ENCODE measurements at regions not wholly inside any gene's neighbourhood (a gene's known extent, or its start where the extent isn't known, plus 50 kb on each side); places are given as distances from the start of the nearest gene placed in this dataset.
"Not testable (repeated sequence)": the region's sequence is repeated elsewhere in the genome, so short reads cannot be mapped to it uniquely, and the experiment has no call there.

- DNase-seq: no peak
- peaks cover 15% of the 10 kb centered on the region for H3K4me1 ChIP-seq (ENCODE audit: insufficient read depth, low read length)
- CTCF ChIA-PET (ENCODE audit: partially characterized antibody): interaction anchor here (1.1 to 2.0 kb wide), 4 partner anchors 11 to 87 kb away, joined by 3 to 5 read pairs (median 4); no protein-coding TSS in a partner anchor
- intact Hi-C loops (cut with micrococcal nuclease): no loop called here
- no peaks in the 10 kb centered on the region for H3K36me3 ChIP-seq (ENCODE audit: insufficient read depth, low read length)
- POLR2A ChIA-PET (ENCODE audit: partially characterized antibody): no interaction called here
- H3K27ac ChIP-seq (ENCODE audit: low read depth, low read length): no peak overlapping the region
- Mint-ChIP-seq H3K27me3 (no peaks in the 10 kb centered on the region), H3K36me3 (peaks cover 0 to 3% of the 10 kb centered on the region in 2 donors), H3K27ac (no peak overlapping the region), H3K4me3 (peak overlapping the region in 1 of 8 donors; percentile 31), H3K4me1 (peaks cover 9 to 26% (median 16%) of the 10 kb centered on the region in 4 donors), H3K9me3 (no peaks in the 10 kb centered on the region)
- H3K4me3 ChIP-seq (ENCODE audit: low read length in 2 of 2): no peak overlapping the region
- H3K9me3 ChIP-seq (ENCODE audit: control insufficient read depth in 1 of 2, low read length in 2 of 2): no peaks in the 10 kb centered on the region
- H3K27me3 ChIP-seq (ENCODE audit: insufficient read depth, low read length): no peaks in the 10 kb centered on the region
Observed at GRCh38 chr13:48818495-48819356, 157.0 kb upstream of the FNDC3A start.

DNA sequence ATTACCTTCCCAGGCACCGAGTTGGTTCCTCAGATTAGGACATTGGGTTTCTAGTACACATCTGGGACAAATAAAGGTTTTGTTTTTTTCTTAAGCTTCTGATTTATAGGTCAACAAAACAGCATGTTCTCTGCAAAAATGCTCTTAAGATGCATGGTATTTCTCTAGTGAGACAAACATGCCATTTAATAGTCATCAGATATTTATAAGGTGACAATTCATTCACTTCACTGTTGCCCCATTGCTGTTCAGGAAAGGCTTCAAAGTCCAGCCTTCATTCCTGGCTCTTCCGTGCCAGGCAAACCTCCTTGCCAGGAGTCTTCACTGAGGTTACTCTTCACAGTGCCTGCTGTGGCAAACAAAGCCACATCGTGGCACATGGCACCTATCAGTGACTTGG, 156.3 kb upstream of the FNDC3A start:
- no peaks in the 10 kb centered on the region for H3K9me3 Mint-ChIP-seq
- CTCF ChIA-PET (ENCODE audit: partially characterized antibody): no interaction called here
- H3K36me3 Mint-ChIP-seq: peaks cover 0 to 3% of the 10 kb centered on the region in 2 donors
- POLR2A ChIA-PET (ENCODE audit: partially characterized antibody): no interaction called here
- no peaks in the 10 kb centered on the region for H3K27me3 Mint-ChIP-seq
- DNase-seq: no peak
- peaks cover 9 to 26% (median 16%) of the 10 kb centered on the region in 4 donors for H3K4me1 Mint-ChIP-seq
- Histone ChIP-seq H3K4me1 (ENCODE audit: insufficient read depth, low read length) (peaks cover 15% of the 10 kb centered on the region), H3K4me3 (ENCODE audit: low read length in 2 of 2) (no peak overlapping the region), H3K9me3 (ENCODE audit: control insufficient read depth in 1 of 2, low read length in 2 of 2) (no peaks in the 10 kb centered on the region), H3K27ac (ENCODE audit: low read depth, low read length) (no peak overlapping the region), H3K36me3 (ENCODE audit: insufficient read depth, low read length) (no peaks in the 10 kb centered on the region), H3K27me3 (ENCODE audit: insufficient read depth, low read length) (no peaks in the 10 kb centered on the region)
- H3K4me3 Mint-ChIP-seq: peak overlapping the region in 1 of 8 donors; percentile 5
- intact Hi-C loops (cut with micrococcal nuclease): no loop called here
- H3K27ac Mint-ChIP-seq: no peak overlapping the region

GRCh38 chr13:48819899-48820298, 155.8 kb upstream of the FNDC3A start:
- intact Hi-C loops (cut with micrococcal nuclease): no loop called here
- CTCF ChIA-PET (ENCODE audit: partially characterized antibody): no interaction called here
- no peaks in the 10 kb centered on the region for H3K9me3 Mint-ChIP-seq
- Histone ChIP-seq H3K9me3 (ENCODE audit: control insufficient read depth in 1 of 2, low read length in 2 of 2) (no peaks in the 10 kb centered on the region), H3K4me3 (ENCODE audit: low read length in 2 of 2) (no peak overlapping the region), H3K36me3 (ENCODE audit: insufficient read depth, low read length) (no peaks in the 10 kb centered on the region), H3K27me3 (ENCODE audit: insufficient read depth, low read length) (no peaks in the 10 kb centered on the region), H3K27ac (ENCODE audit: low read depth, low read length) (no peak overlapping the region), H3K4me1 (ENCODE audit: insufficient read depth, low read length) (peaks cover 15% of the 10 kb centered on the region)
- no peak overlapping the region for H3K4me3 Mint-ChIP-seq
- H3K4me1 Mint-ChIP-seq: peaks cover 9 to 26% (median 16%) of the 10 kb centered on the region in 4 donors
- no peaks in the 10 kb centered on the region for H3K27me3 Mint-ChIP-seq
- no peak overlapping the region for H3K27ac Mint-ChIP-seq
- peaks cover 0 to 3% of the 10 kb centered on the region in 2 donors for H3K36me3 Mint-ChIP-seq
- no peak for DNase-seq
- POLR2A ChIA-PET (ENCODE audit: partially characterized antibody): no interaction called here

DNA sequence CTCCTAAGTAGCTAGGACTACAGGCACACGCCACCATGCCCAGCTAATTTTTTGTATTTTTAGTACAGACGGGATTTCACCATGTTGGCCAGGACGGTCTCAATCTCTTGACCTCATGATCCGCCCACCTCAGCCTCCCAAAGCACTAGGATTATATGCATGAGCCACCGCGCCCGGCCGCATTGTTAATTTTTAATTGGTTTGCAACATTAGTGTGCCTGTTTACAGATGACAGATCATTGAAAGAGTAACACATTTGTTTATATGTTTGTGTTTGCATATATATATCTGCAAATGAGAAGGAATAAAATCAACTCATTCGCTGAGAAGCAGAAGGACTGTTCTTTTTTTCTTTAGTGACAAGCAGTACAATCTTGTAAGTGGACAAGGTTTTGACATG, 152.2 kb upstream of the FNDC3A start:
- H3K27ac Mint-ChIP-seq; H3K4me1 Mint-ChIP-seq; H3K27me3 ChIP-seq (ENCODE audit: insufficient read depth, low read length); H3K27ac ChIP-seq (ENCODE audit: low read depth, low read length); H3K4me3 ChIP-seq (ENCODE audit: low read length in 2 of 2); H3K4me1 ChIP-seq (ENCODE audit: insufficient read depth, low read length); H3K36me3 ChIP-seq (ENCODE audit: insufficient read depth, low read length); CTCF ChIA-PET (ENCODE audit: partially characterized antibody); H3K9me3 ChIP-seq (ENCODE audit: control insufficient read depth in 1 of 2, low read length in 2 of 2); intact Hi-C loops (cut with micrococcal nuclease); POLR2A ChIA-PET (ENCODE audit: partially characterized antibody); H3K4me3 Mint-ChIP-seq; DNase-seq; H3K27me3 Mint-ChIP-seq: not testable (repeated sequence)
- peaks cover 0 to 14% (median 8%) of the 10 kb centered on the region in 8 donors for H3K9me3 Mint-ChIP-seq
- peaks cover 0 to 11% of the 10 kb centered on the region in 2 donors for H3K36me3 Mint-ChIP-seq

DNA sequence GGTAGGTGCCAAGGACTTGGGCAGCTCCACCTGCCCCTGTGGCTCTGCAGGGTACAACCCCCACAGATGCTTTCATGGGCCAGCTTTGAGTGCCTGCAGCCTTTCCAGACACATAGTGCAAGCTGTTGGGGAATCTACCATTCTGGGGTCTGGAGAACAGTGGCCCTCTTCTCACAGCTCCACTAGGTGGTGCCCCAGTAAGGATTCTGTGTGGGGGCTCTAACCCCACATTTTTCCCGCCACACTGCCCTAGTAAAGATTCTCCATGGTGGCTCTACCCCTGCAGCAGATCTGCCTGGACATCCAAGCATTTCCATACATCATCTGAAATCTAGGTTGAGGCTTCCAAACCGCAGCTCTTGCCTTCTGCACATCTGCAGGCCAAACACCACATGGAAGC, 149.7 kb upstream of the FNDC3A start:
- no peak overlapping the region for H3K27ac Mint-ChIP-seq
- intact Hi-C loops (cut with micrococcal nuclease): no loop called here
- POLR2A ChIA-PET (ENCODE audit: partially characterized antibody): no interaction called here
- Histone ChIP-seq H3K4me1 (ENCODE audit: insufficient read depth, low read length) (peaks cover 21% of the 10 kb centered on the region), H3K9me3 (ENCODE audit: control insufficient read depth in 1 of 2, low read length in 2 of 2) (no peaks in the 10 kb centered on the region), H3K27me3 (ENCODE audit: insufficient read depth, low read length) (no peaks in the 10 kb centered on the region), H3K27ac (ENCODE audit: low read depth, low read length) (no peak overlapping the region), H3K36me3 (ENCODE audit: insufficient read depth, low read length) (no peaks in the 10 kb centered on the region), H3K4me3 (ENCODE audit: low read length in 2 of 2) (no peak overlapping the region)
- no peaks in the 10 kb centered on the region for H3K27me3 Mint-ChIP-seq
- CTCF ChIA-PET (ENCODE audit: partially characterized antibody): no interaction called here
- H3K4me3 Mint-ChIP-seq: no peak overlapping the region
- DNase-seq: no peak
- peaks cover 0 to 8% of the 10 kb centered on the region in 2 donors for H3K36me3 Mint-ChIP-seq
- H3K4me1 Mint-ChIP-seq: peaks cover 11 to 25% (median 24%) of the 10 kb centered on the region in 4 donors
- H3K9me3 Mint-ChIP-seq: peaks cover 0 to 14% (median 8%) of the 10 kb centered on the region in 8 donors

GRCh38 chr13:48826922-48827454, 148.7 kb upstream of the FNDC3A start:
- H3K4me3 Mint-ChIP-seq; DNase-seq; H3K27me3 ChIP-seq (ENCODE audit: insufficient read depth, low read length); CTCF ChIA-PET (ENCODE audit: partially characterized antibody); H3K9me3 ChIP-seq (ENCODE audit: control insufficient read depth in 1 of 2, low read length in 2 of 2); H3K4me3 ChIP-seq (ENCODE audit: low read length in 2 of 2); H3K27ac Mint-ChIP-seq; intact Hi-C loops (cut with micrococcal nuclease); H3K27ac ChIP-seq (ENCODE audit: low read depth, low read length); H3K36me3 Mint-ChIP-seq; H3K27me3 Mint-ChIP-seq; POLR2A ChIA-PET (ENCODE audit: partially characterized antibody); H3K36me3 ChIP-seq (ENCODE audit: insufficient read depth, low read length): not testable (repeated sequence)
- H3K4me1 Mint-ChIP-seq: peaks cover 11 to 25% (median 24%) of the 10 kb centered on the region in 4 donors
- H3K4me1 ChIP-seq (ENCODE audit: insufficient read depth, low read length): peaks cover 21% of the 10 kb centered on the region
- H3K9me3 Mint-ChIP-seq: peaks cover 0 to 14% (median 8%) of the 10 kb centered on the region in 8 donors

GRCh38 chr13:48827709-48828108, 148.0 kb upstream of the FNDC3A start:
- Histone ChIP-seq H3K4me3 (ENCODE audit: low read length in 2 of 2) (no peak overlapping the region), H3K27ac (ENCODE audit: low read depth, low read length) (no peak overlapping the region), H3K9me3 (ENCODE audit: control insufficient read depth in 1 of 2, low read length in 2 of 2) (no peaks in the 10 kb centered on the region), H3K36me3 (ENCODE audit: insufficient read depth, low read length) (no peaks in the 10 kb centered on the region), H3K4me1 (ENCODE audit: insufficient read depth, low read length) (peaks cover 21% of the 10 kb centered on the region), H3K27me3 (ENCODE audit: insufficient read depth, low read length) (no peaks in the 10 kb centered on the region)
- no peak overlapping the region for H3K4me3 Mint-ChIP-seq
- intact Hi-C loops (cut with micrococcal nuclease): no loop called here
- no peak overlapping the region for H3K27ac Mint-ChIP-seq
- no peak for DNase-seq
- no peaks in the 10 kb centered on the region for H3K27me3 Mint-ChIP-seq
- ChIA-PET CTCF (ENCODE audit: partially characterized antibody) (no interaction called here), POLR2A (ENCODE audit: partially characterized antibody) (no interaction called here)
- peaks cover 0 to 8% of the 10 kb centered on the region in 2 donors for H3K36me3 Mint-ChIP-seq
- H3K9me3 Mint-ChIP-seq: peaks cover 0 to 20% (median 9%) of the 10 kb centered on the region in 8 donors
- peaks cover 11 to 25% (median 24%) of the 10 kb centered on the region in 4 donors for H3K4me1 Mint-ChIP-seq
